ENCODE measurements at regions not wholly inside any gene's neighbourhood (a gene's known extent, or its start where the extent isn't known, plus 50 kb on each side); places are given as distances from the start of the nearest gene placed in this dataset.

GRCh38 chr3:8444883-8445282, 56.7 kb upstream of the LMCD1 start:
- TF ChIP-seq CTCF (IDR thresholded peaks at IDR 0.05) = no peak
- TF ChIP-seq SIN3A (IDR thresholded peaks at IDR 0.05; ENCODE audit: borderline replicate concordance, insufficient read depth, low read depth, low read length) = no peak
